ENCODE measurements at regions not wholly inside any gene's neighbourhood (a gene's known extent, or its start where the extent isn't known, plus 50 kb on each side); places are given as distances from the start of the nearest gene placed in this dataset.

- TF ChIP-seq CTCF (conservative IDR thresholded peaks at IDR 0.05; ENCODE audit: low read length) (no peak), EZH2phosphoT487 (IDR thresholded peaks at IDR 0.05; ENCODE audit: borderline replicate concordance) (no peak)
These were observed 230.6 kb upstream of the KRR1 start for GRCh38 chr12:75742048-75742447.

Measured in Loucy (cell line).